A549 (cell line): ENCODE measurements at regions not wholly inside any gene's neighbourhood (a gene's known extent, or its start where the extent isn't known, plus 50 kb on each side); places are given as distances from the start of the nearest gene placed in this dataset.

ENCODE experiments used
- ATAC-seq, 2 experiments: fragments of 200-7000 bp in 1 of 2; fragments of >200 bp in 1 of 2; cut with Nextera tagmentation in 1 of 2; cut with Tn5 transposase in 1 of 2; 3 replicates each; pipeline versions ENCODE4 v1.8.0 to v1.9.1; 2018 to 2020; ENCODE audit warnings: mild to moderate bottlenecking in 1 of 2, moderate library complexity in 1 of 2
- CTCF ChIA-PET: fragments of 300-600 bp; sonication (Branson Sonifier 250); formaldehyde crosslinking; extraction: SDS; loops from one replicate; lab custom pipeline; 2021; ENCODE audit warnings: antibody characterized with exemption, inconsistent platforms; lab: Yijun Ruan, JAX
- POLR2A ChIA-PET: fragments of 350-600 bp; formaldehyde crosslinking; extraction: SDS; loops from one replicate; lab custom pipeline; 2021; ENCODE audit warnings: antibody characterized with exemption, inconsistent platforms; lab: Yijun Ruan, JAX
- DNase-seq, 2 experiments: peaks; one replicate each; pipeline versions ENCODE4 v3.0.0 to v3.0.0-alpha.2; 2011 to 2016; ENCODE audit warnings: low read depth in 1 of 2, low spot score in 1 of 2
- FAIRE-seq: peaks from 2 replicates; lab custom pipeline; 2011; peaks lifted over from hg19 to GRCh38; lab: Jason Lieb, UNC
- H3K27ac ChIP-seq, 2 experiments: fragments of >200 bp; sonication (Bioruptor Twin); formaldehyde crosslinking; 3 replicates each; pipeline ENCODE4 v1.5.1; 2016 to 2017
- H3K4me1 ChIP-seq: fragments of >200 bp; sonication (Bioruptor Twin); formaldehyde crosslinking; 3 replicates; pipeline ENCODE4 v1.6.1; 2016
- H3K4me2 ChIP-seq: fragments of >200 bp; sonication (Bioruptor Twin); formaldehyde crosslinking; 3 replicates; pipeline ENCODE4 v1.6.1; 2016
- H3K4me3 ChIP-seq: fragments of >200 bp; sonication (Bioruptor Twin); formaldehyde crosslinking; 3 replicates; pipeline ENCODE4 v1.5.1; 2016
- H3K9me3 ChIP-seq: fragments of >200 bp; sonication (Bioruptor Twin); formaldehyde crosslinking; 3 replicates; pipeline ENCODE4 v1.6.1; 2016
- BHLHE40 ChIP-seq: IDR thresholded peaks from 2 replicates; pipeline ENCODE4 v1.6.1; 2012; ENCODE audit warnings: low read depth, low read length, inconsistent platforms
- CBX2 ChIP-seq: fragments of 200-600 bp; sonication (generic); IDR thresholded peaks from 2 replicates; pipeline ENCODE4 v1.6.1; 2016; ENCODE audit warnings: low read depth, mild to moderate bottlenecking, borderline replicate concordance
- CBX8 ChIP-seq: fragments of 200-600 bp; sonication (generic); IDR thresholded peaks from 2 replicates; pipeline ENCODE4 v1.6.1; 2016
- CTCF ChIP-seq: fragments of >200 bp; sonication (Bioruptor Twin); formaldehyde crosslinking; IDR thresholded peaks from 3 replicates; pipeline ENCODE4 v1.5.1; 2016
- E2F6 ChIP-seq: IDR thresholded peaks from 2 replicates; pipeline ENCODE4 v1.6.1; 2012; ENCODE audit warnings: low read depth, borderline replicate concordance
- EHF ChIP-seq: fragments of 250-450 bp; sonication (Bioruptor Pico); IDR thresholded peaks from 2 replicates; pipeline ENCODE4 v1.5.0; 2020; ENCODE audit warnings: mild to moderate bottlenecking
- ESRRA ChIP-seq: fragments of 150-350 bp; IDR thresholded peaks from 2 replicates; pipeline ENCODE4 v1.6.1; 2014; ENCODE audit warnings: mild to moderate bottlenecking, low read length, borderline replicate concordance
- HDAC2 ChIP-seq: fragments of 200-600 bp; sonication (generic); IDR thresholded peaks from 2 replicates; pipeline ENCODE4 v1.6.1; 2016
- HMGXB4 ChIP-seq: fragments of 250-450 bp; sonication (Bioruptor Pico); IDR thresholded peaks from 2 replicates; pipeline ENCODE4 v1.5.0; 2021; ENCODE audit warnings: mild to moderate bottlenecking, moderate library complexity, borderline replicate concordance
- HOXB13 ChIP-seq: fragments of 250-450 bp; sonication (Bioruptor Pico); IDR thresholded peaks from 2 replicates; pipeline ENCODE4 v1.5.0; 2020; ENCODE audit warnings: low read depth, mild to moderate bottlenecking, moderate library complexity
- KDM1A ChIP-seq: fragments of 200-600 bp; sonication (generic); IDR thresholded peaks from 2 replicates; pipeline ENCODE4 v1.6.1; 2016; ENCODE audit warnings: low read depth, mild to moderate bottlenecking
- KDM5A ChIP-seq: fragments of 200-600 bp; sonication (generic); IDR thresholded peaks from 2 replicates; pipeline ENCODE4 v1.6.1; 2016; ENCODE audit warnings: antibody characterized with exemption, mild to moderate bottlenecking
- MAFK ChIP-seq: fragments of 450-650 bp; IDR thresholded peaks from 2 replicates; pipeline ENCODE4 v1.6.1; 2014; ENCODE audit not compliant: partially characterized antibody
- MAX ChIP-seq: IDR thresholded peaks from 2 replicates; pipeline ENCODE4 v1.6.1; 2012
- MAZ ChIP-seq: fragments of 150-350 bp; IDR thresholded peaks from 2 replicates; pipeline ENCODE4 v1.6.1; 2014; ENCODE audit warnings: antibody characterized with exemption, low read depth, low read length, borderline replicate concordance
- NFE2L2 ChIP-seq: fragments of 150-350 bp; conservative IDR thresholded peaks from 2 replicates; pipeline ENCODE4 v1.6.1; 2014; ENCODE audit warnings: low read length
- NR3C1 ChIP-seq: fragments of >200 bp; sonication (Bioruptor Twin); formaldehyde crosslinking; IDR thresholded peaks from 3 replicates; pipeline ENCODE4 v1.6.1; 2017
- PBX3 ChIP-seq: IDR thresholded peaks from 2 replicates; pipeline ENCODE4 v1.6.1; 2012
- PHF8 ChIP-seq: fragments of 200-600 bp; sonication (generic); IDR thresholded peaks from 2 replicates; pipeline ENCODE4 v1.6.1; 2016; ENCODE audit warnings: low read depth, mild to moderate bottlenecking, antibody characterized with exemption, moderate library complexity, borderline replicate concordance
- POLR2A ChIP-seq: IDR thresholded peaks from 2 replicates; pipeline ENCODE4 v1.6.1; 2012; ENCODE audit warnings: mild to moderate bottlenecking, low read length
- POLR2AphosphoS2 ChIP-seq: conservative IDR thresholded peaks from 2 replicates; pipeline ENCODE4 v1.6.1; 2012; ENCODE audit warnings: low read length, improper control_type of control experiment, inconsistent platforms
- RARB ChIP-seq: fragments of 250-450 bp; sonication (Bioruptor Pico); IDR thresholded peaks from 2 replicates; pipeline ENCODE4 v1.8.0; 2021; ENCODE audit warnings: mild to moderate bottlenecking, moderate library complexity
- SREBF2 ChIP-seq: fragments of 450-650 bp; IDR thresholded peaks from 2 replicates; pipeline ENCODE4 v1.6.1; 2014; ENCODE audit warnings: mild to moderate bottlenecking, moderate library complexity
- USF2 ChIP-seq: fragments of 450-650 bp; IDR thresholded peaks from 2 replicates; pipeline ENCODE4 v1.6.1; 2014; ENCODE audit warnings: antibody characterized with exemption
- ZC3H11A ChIP-seq: fragments of 450-650 bp; IDR thresholded peaks from 2 replicates; pipeline ENCODE4 v1.6.1; 2014; ENCODE audit warnings: antibody characterized with exemption, mild to moderate bottlenecking
- ZFP36 ChIP-seq: fragments of 450-650 bp; IDR thresholded peaks from 2 replicates; pipeline ENCODE4 v1.6.1; 2014; ENCODE audit warnings: borderline replicate concordance; ENCODE audit not compliant: partially characterized antibody
- ZSCAN20 ChIP-seq: fragments of 250-450 bp; sonication (Bioruptor Pico); IDR thresholded peaks from 2 replicates; pipeline ENCODE4 v1.8.0; 2022; ENCODE audit warnings: mild to moderate bottlenecking, moderate library complexity
- WGBS: methylation state at CpG from one replicate; pipeline ENCODE4 v1.1.6; 2017; ENCODE audit errors: missing lambda C conversion rate; 5-methylcytosine and 5-hydroxymethylcytosine counted together

- Histone ChIP-seq H3K4me3 (no peak overlapping the region), H3K27ac (no peak overlapping the region), H3K4me2 (no peak overlapping the region), H3K4me1 (no peaks in the 10 kb centered on the region), H3K9me3 (no peaks in the 10 kb centered on the region; the same call in 2 of the 3 replicates)
- no peak for TF ChIP-seq KDM1A
- no peak for TF ChIP-seq E2F6
- no peak for TF ChIP-seq ZC3H11A
- no peak for TF ChIP-seq MAFK
- no peak for TF ChIP-seq HMGXB4 (CRISPR knock-in tag)
- TF ChIP-seq KDM5A, result no peak
- TF ChIP-seq POLR2AphosphoS2, result no peak
- TF ChIP-seq RARB (CRISPR knock-in tag), result no peak
- no peak for TF ChIP-seq MAZ
- TF ChIP-seq PHF8, result no peak
- TF ChIP-seq NR3C1, result no peak
- TF ChIP-seq POLR2A, result no peak
- TF ChIP-seq PBX3, result no peak
- no peak for TF ChIP-seq CBX8
- TF ChIP-seq HDAC2, result no peak
- TF ChIP-seq BHLHE40, result no peak
- POLR2A ChIA-PET, result no interaction called here
- ATAC-seq (no peak), FAIRE-seq (no peak), DNase-seq (no peak)
- 84% methylated on average over 28 of the region's 33 CpGs for WGBS
- CTCF ChIA-PET, result no interaction called here
Measured at GRCh38 chr22:48244388-48245195, 1482.1 kb downstream of the TBC1D22A start.

GRCh38 chr22:48242461-48242864, 1480.0 kb downstream of the TBC1D22A start:
- ChIA-PET POLR2A (no interaction called here), CTCF (no interaction called here)
- no peaks in the 10 kb centered on the region; the same call in 2 of the 3 replicates for H3K9me3 ChIP-seq
- ATAC-seq (no peak), DNase-seq (no peak), FAIRE-seq (no peak)
- H3K4me3 ChIP-seq, result no peak overlapping the region
- H3K27ac ChIP-seq, result no peak overlapping the region
- no peak overlapping the region for H3K4me2 ChIP-seq
- WGBS, result 72% methylated on average over 3 of the region's 7 CpGs
- no peak for TF ChIP-seq ESRRA
- no peak for TF ChIP-seq ZFP36
- TF ChIP-seq USF2, result no peak
- TF ChIP-seq RARB (CRISPR knock-in tag), result no peak
- TF ChIP-seq EHF (CRISPR knock-in tag), result no peak
- TF ChIP-seq PHF8, result no peak
- TF ChIP-seq HOXB13 (CRISPR knock-in tag), result no peak
- no peak for TF ChIP-seq CTCF
- no peak for TF ChIP-seq MAFK
- no peak for TF ChIP-seq NFE2L2
- TF ChIP-seq MAZ, result no peak
- TF ChIP-seq HMGXB4 (CRISPR knock-in tag), result no peak
- no peak for TF ChIP-seq SREBF2
- no peak for TF ChIP-seq MAX
- TF ChIP-seq ZSCAN20, result no peak
- TF ChIP-seq CBX2, result no peak
- no peak for TF ChIP-seq HDAC2
- no peak for TF ChIP-seq BHLHE40
- no peaks in the 10 kb centered on the region for H3K4me1 ChIP-seq
